Activated naive CD4-positive, alpha-beta T cell treated with anti-CD3 and anti-CD28 coated beads, Interleukin-2, amount 50 U/mL, for 72 hours (primary cell): ENCODE measurements at regions not wholly inside any gene's neighbourhood (a gene's known extent, or its start where the extent isn't known, plus 50 kb on each side); places are given as distances from the start of the nearest gene placed in this dataset.

ENCODE experiments used
- ATAC-seq, 2 donors: fragments of 150-1000 bp; cut with Tn5 transposase; 2 replicates each; pipeline ENCODE4 v1.10.0; 2021; ENCODE audit warnings: mild to moderate bottlenecking in 2 of 2, moderate library complexity in 2 of 2
- DNase-seq, 2 donors: peaks; one replicate each; pipeline ENCODE4 v3.0.0; 2021 to 2022; ENCODE audit warnings: low spot score in 2 of 2
- H3K27ac Mint-ChIP-seq, 2 donors: one replicate each; pipeline ENCODE4 v1.8.0; 2022; ENCODE audit warnings: mild to moderate bottlenecking in 2 of 2, mixed read lengths in 2 of 2
- H3K36me3 Mint-ChIP-seq, 2 donors: one replicate each; pipeline ENCODE4 v1.8.0; 2022; ENCODE audit warnings: mixed read lengths in 2 of 2
- H3K9me3 Mint-ChIP-seq, 2 donors: one replicate each; pipeline ENCODE4 v1.8.0; 2022; ENCODE audit warnings: mixed read lengths in 2 of 2

GRCh38 chr6:170456886-170457698 lies 96.0 kb downstream of the PSMB1 start:
- no peak overlapping the region for H3K27ac Mint-ChIP-seq
- no peak for DNase-seq
- H3K9me3 Mint-ChIP-seq, result peaks cover 0 to 6% of the 10 kb centered on the region in 2 donors
- no peaks in the 10 kb centered on the region for H3K36me3 Mint-ChIP-seq
- ATAC-seq, result no peak
